WTC11 (cell line): ENCODE measurements at regions not wholly inside any gene's neighbourhood (a gene's known extent, or its start where the extent isn't known, plus 50 kb on each side); places are given as distances from the start of the nearest gene placed in this dataset.

ENCODE experiments used
- ATAC-seq: fragments of 200-7000 bp; cut with Tn5 transposase; 2 replicates; pipeline ENCODE4 v1.10.0; 2021; ENCODE audit warnings: mild to moderate bottlenecking, moderate library complexity
- CTCF ChIA-PET: fragments of 300-600 bp; sonication (Branson Sonifier 250); formaldehyde crosslinking; loops from one replicate; lab custom pipeline; 2021; ENCODE audit warnings: antibody characterized with exemption; lab: Charles Lee
- POLR2A ChIA-PET: fragments of 350-600 bp; sonication (Branson Sonifier 250); formaldehyde crosslinking; loops from one replicate; lab custom pipeline; 2021; ENCODE audit warnings: antibody characterized with exemption; lab: Charles Lee
- DNase-seq: peaks from one replicate; pipeline ENCODE4 v3.0.0; 2021; ENCODE audit warnings: low spot score
- H3K27ac Mint-ChIP-seq: 2 replicates; pipeline ENCODE4 v1.8.0; 2021; ENCODE audit warnings: mixed read lengths
- H3K27me3 Mint-ChIP-seq: 2 replicates; pipeline ENCODE4 v1.8.0; 2021; ENCODE audit warnings: low read depth, mild to moderate bottlenecking, moderate library complexity, mixed read lengths
- H3K36me3 Mint-ChIP-seq: 2 replicates; pipeline ENCODE4 v1.8.0; 2021; ENCODE audit warnings: mixed read lengths
- H3K4me1 Mint-ChIP-seq: 2 replicates; pipeline ENCODE4 v1.8.0; 2022; ENCODE audit warnings: mixed read lengths
- H3K4me3 Mint-ChIP-seq: 2 replicates; pipeline ENCODE4 v1.8.0; 2021; ENCODE audit warnings: mild to moderate bottlenecking, moderate library complexity, mixed read lengths
- H3K9me3 Mint-ChIP-seq: 2 replicates; pipeline ENCODE4 v1.8.0; 2021; ENCODE audit warnings: mixed read lengths
- AFF4 ChIP-seq: sonication (generic); formaldehyde crosslinking; IDR thresholded peaks from 2 replicates; pipeline ENCODE4 v1.8.1; 2023; ENCODE audit warnings: mild to moderate bottlenecking, missing genetic modification reagents, borderline replicate concordance
- ARID4B ChIP-seq: sonication (generic); formaldehyde crosslinking; IDR thresholded peaks from 2 replicates; pipeline ENCODE4 v1.8.0; 2023; ENCODE audit warnings: missing genetic modification reagents, mild to moderate bottlenecking, borderline replicate concordance
- ELF4 ChIP-seq: sonication (generic); formaldehyde crosslinking; IDR thresholded peaks from 2 replicates; pipeline ENCODE4 v1.8.1; 2022; ENCODE audit warnings: low read depth, mild to moderate bottlenecking, moderate library complexity, missing genetic modification reagents
- EMX1 ChIP-seq: fragments of 250-450 bp; sonication (Bioruptor Pico); IDR thresholded peaks from 2 replicates; pipeline ENCODE4 v1.8.0; 2021; ENCODE audit warnings: mild to moderate bottlenecking
- ETV6 ChIP-seq: sonication (generic); formaldehyde crosslinking; IDR thresholded peaks from 2 replicates; pipeline ENCODE4 v1.8.1; 2022; ENCODE audit warnings: mild to moderate bottlenecking, missing genetic modification reagents
- HMGXB4 ChIP-seq: sonication (generic); formaldehyde crosslinking; IDR thresholded peaks from 2 replicates; pipeline ENCODE4 v1.8.1; 2023; ENCODE audit warnings: mild to moderate bottlenecking, moderate library complexity, missing genetic modification reagents
- IRF1 ChIP-seq: sonication (generic); formaldehyde crosslinking; IDR thresholded peaks from 2 replicates; pipeline ENCODE4 v1.8.0; 2023; ENCODE audit warnings: missing genetic modification reagents
- MLX ChIP-seq: sonication (generic); formaldehyde crosslinking; IDR thresholded peaks from 2 replicates; pipeline ENCODE4 v1.8.1; 2023; ENCODE audit warnings: mild to moderate bottlenecking, missing genetic modification reagents, moderate library complexity
- MXD4 ChIP-seq: fragments of 250-450 bp; sonication (Bioruptor Pico); IDR thresholded peaks from 2 replicates; pipeline ENCODE4 v1.8.0; 2021; ENCODE audit warnings: mild to moderate bottlenecking, moderate library complexity, borderline replicate concordance
- OVOL2 ChIP-seq: fragments of 250-450 bp; sonication (Bioruptor Pico); IDR thresholded peaks from 2 replicates; pipeline ENCODE4 v1.9.0; 2021; ENCODE audit warnings: mild to moderate bottlenecking, borderline replicate concordance
- PREB ChIP-seq: sonication (generic); formaldehyde crosslinking; IDR thresholded peaks from 2 replicates; pipeline ENCODE4 v1.8.1; 2022; ENCODE audit warnings: mild to moderate bottlenecking, missing genetic modification reagents, moderate library complexity, borderline replicate concordance
- RELA ChIP-seq: sonication (generic); formaldehyde crosslinking; IDR thresholded peaks from 2 replicates; pipeline ENCODE4 v1.8.1; 2022; ENCODE audit warnings: missing genetic modification reagents, mild to moderate bottlenecking, borderline replicate concordance
- TEAD4 ChIP-seq: sonication (generic); formaldehyde crosslinking; IDR thresholded peaks from 2 replicates; pipeline ENCODE4 v1.8.0; 2022; ENCODE audit warnings: mild to moderate bottlenecking, missing genetic modification reagents
- USF1 ChIP-seq: sonication (generic); formaldehyde crosslinking; IDR thresholded peaks from 2 replicates; pipeline ENCODE4 v1.8.0; 2022; ENCODE audit warnings: mild to moderate bottlenecking, missing genetic modification reagents
- ZNF138 ChIP-seq: sonication (generic); formaldehyde crosslinking; conservative IDR thresholded peaks from 2 replicates; pipeline ENCODE4 v1.8.1; 2022; ENCODE audit warnings: mild to moderate bottlenecking, moderate library complexity, missing genetic modification reagents
- ZNF232 ChIP-seq: sonication (generic); formaldehyde crosslinking; IDR thresholded peaks from 2 replicates; pipeline ENCODE4 v1.8.0; 2022; ENCODE audit warnings: mild to moderate bottlenecking, missing genetic modification reagents
- ZNF263 ChIP-seq: sonication (generic); formaldehyde crosslinking; IDR thresholded peaks from 2 replicates; pipeline ENCODE4 v1.8.1; 2022; ENCODE audit warnings: low read depth, mild to moderate bottlenecking, moderate library complexity, missing genetic modification reagents

GRCh38 chr14:49017447-49017846 lies 568.7 kb downstream of the RPS29 start (continued):
- TF ChIP-seq ZNF263 (no peak), ZNF232 (CRISPR knock-in tag) (no peak), ZNF138 (CRISPR knock-in tag) (no peak), AFF4 (CRISPR knock-in tag) (no peak), PREB (no peak), USF1 (CRISPR knock-in tag) (no peak), MLX (no peak), ETV6 (CRISPR knock-in tag) (no peak)

- Mint-ChIP-seq H3K27ac (no peak overlapping the region), H3K4me1 (peaks cover 5% of the 10 kb centered on the region), H3K4me3 (no peak overlapping the region), H3K36me3 (peaks cover 3% of the 10 kb centered on the region), H3K9me3 (peaks cover 15% of the 10 kb centered on the region), H3K27me3 (no peaks in the 10 kb centered on the region)
- CTCF ChIA-PET = no interaction called here
- POLR2A ChIA-PET = no interaction called here
- ATAC-seq (no peak), DNase-seq (no peak)
- TF ChIP-seq ARID4B (CRISPR knock-in tag) = no peak
- TF ChIP-seq MXD4 (CRISPR knock-in tag) = no peak
- no peak for TF ChIP-seq OVOL2
- no peak for TF ChIP-seq TEAD4 (CRISPR knock-in tag)
- no peak for TF ChIP-seq ELF4 (CRISPR knock-in tag)
- TF ChIP-seq EMX1 (CRISPR knock-in tag) = no peak
- no peak for TF ChIP-seq HMGXB4 (CRISPR knock-in tag)
- TF ChIP-seq MLX = no peak
- TF ChIP-seq ETV6 (CRISPR knock-in tag) = no peak
- TF ChIP-seq IRF1 (CRISPR knock-in tag) = no peak
- no peak for TF ChIP-seq RELA (CRISPR knock-in tag)
Observed at GRCh38 chr14:49016381-49016780, 569.8 kb downstream of the RPS29 start.
